Ecto neural progenitor cell (in vitro differentiated cells): ENCODE measurements at regions not wholly inside any gene's neighbourhood (a gene's known extent, or its start where the extent isn't known, plus 50 kb on each side); places are given as distances from the start of the nearest gene placed in this dataset.
A peak's percentile ranks its signal among the peaks of the same experiment; 100 is the strongest.
"Not testable (repeated sequence)": the region's sequence is repeated elsewhere in the genome, so short reads cannot be mapped to it uniquely, and the experiment has no call there.

Source experiments
- DNase-seq: peaks from one replicate; pipeline ENCODE4 v3.0.0-alpha.2; 2018; ENCODE audit warnings: low spot score

- no peak for DNase-seq
Measured at GRCh38 chr1:181172082-181172481, 83.6 kb downstream of the IER5 start.

GRCh38 chr1:181173761-181174447 is 85.4 kb downstream of the IER5 start:
- DNase-seq = no peak

GRCh38 chr1:181174861-181175260 is 86.4 kb downstream of the IER5 start:
- DNase-seq = no peak

- no peak for DNase-seq
Measured at GRCh38 chr1:181175356-181175910, 86.9 kb downstream of the IER5 start.

GRCh38 chr1:181175955-181176354 is 87.5 kb downstream of the IER5 start:
- no peak for DNase-seq

GRCh38 chr1:181178241-181178879 is 89.9 kb downstream of the IER5 start:
- DNase-seq = no peak

- DNase-seq = no peak
Measured at GRCh38 chr1:181179279-181179986, 90.9 kb downstream of the IER5 start.

- DNase-seq = no peak
Measured at GRCh38 chr1:181179987-181180365, 91.5 kb downstream of the IER5 start.

GRCh38 chr1:181180407-181181031 is 92.0 kb downstream of the IER5 start:
- DNase-seq = no peak

- no peak for DNase-seq
Measured at GRCh38 chr1:181181792-181182585, 93.5 kb downstream of the IER5 start.

- DNase-seq = no peak
Measured at GRCh38 chr1:181184621-181185020, 96.1 kb downstream of the IER5 start.

- DNase-seq = no peak
Measured at GRCh38 chr1:181185461-181185860, 97.0 kb downstream of the IER5 start.

- not testable (repeated sequence) for DNase-seq
Measured at GRCh38 chr1:181186133-181186532, 97.6 kb downstream of the IER5 start.

- no peak for DNase-seq
Measured at GRCh38 chr1:181187337-181188126, 99.0 kb downstream of the IER5 start.

- DNase-seq = no peak
Measured at GRCh38 chr1:181189245-181189644, 100.7 kb downstream of the IER5 start.

- peak; percentile 92 for DNase-seq
Measured at GRCh38 chr1:181189691-181190363, 101.3 kb downstream of the IER5 start.

GRCh38 chr1:181190364-181191035 is 102.0 kb downstream of the IER5 start:
- DNase-seq = no peak

GRCh38 chr1:181191494-181192040 is 103.1 kb downstream of the IER5 start:
- no peak for DNase-seq

- DNase-seq = no peak
Measured at GRCh38 chr1:181192316-181192715, 103.8 kb downstream of the IER5 start.
